ENCODE measurements at regions not wholly inside any gene's neighbourhood (a gene's known extent, or its start where the extent isn't known, plus 50 kb on each side); places are given as distances from the start of the nearest gene placed in this dataset.

DNA sequence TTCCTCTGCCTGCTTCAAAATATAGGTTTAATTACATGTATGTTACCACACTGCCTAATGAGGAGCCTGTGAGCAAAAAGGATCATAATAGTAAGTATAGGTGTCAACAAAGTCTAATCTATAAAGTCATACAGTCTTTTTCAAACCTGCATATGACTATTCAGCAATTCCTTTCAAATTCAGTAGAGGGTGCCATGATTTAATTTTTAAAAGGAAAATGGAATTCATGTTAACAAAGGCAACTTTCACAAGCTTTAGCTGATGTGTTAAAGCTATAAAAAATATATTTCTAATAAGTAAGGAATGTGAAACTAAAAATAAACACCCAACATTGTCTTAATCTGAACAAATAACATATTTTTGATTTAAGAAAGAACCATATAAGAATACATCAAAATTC, 52.1 kb downstream of the MPP7 start:
- DNase-seq (ENCODE audit: low read depth) = peak; percentile 5

DNA sequence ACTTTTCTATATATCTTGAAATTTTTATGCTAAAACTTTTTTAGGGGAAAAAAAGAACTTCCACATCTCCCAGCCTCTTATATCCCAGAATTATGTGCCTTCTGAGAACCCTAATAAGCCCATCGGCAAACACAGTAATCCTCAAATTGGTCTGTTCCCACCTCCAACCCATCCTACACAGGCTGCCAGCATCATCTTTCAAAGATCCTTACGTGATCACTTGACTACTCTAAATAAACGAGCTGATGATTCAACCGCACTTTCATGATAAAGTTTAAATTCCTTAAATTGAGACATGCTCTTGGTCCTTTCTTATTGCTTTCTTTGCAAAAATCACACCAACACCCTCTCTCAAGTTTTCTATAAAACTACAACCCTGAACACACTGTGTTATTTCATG, 52.5 kb downstream of the MPP7 start:
- no peak for DNase-seq (ENCODE audit: low read depth)

DNA sequence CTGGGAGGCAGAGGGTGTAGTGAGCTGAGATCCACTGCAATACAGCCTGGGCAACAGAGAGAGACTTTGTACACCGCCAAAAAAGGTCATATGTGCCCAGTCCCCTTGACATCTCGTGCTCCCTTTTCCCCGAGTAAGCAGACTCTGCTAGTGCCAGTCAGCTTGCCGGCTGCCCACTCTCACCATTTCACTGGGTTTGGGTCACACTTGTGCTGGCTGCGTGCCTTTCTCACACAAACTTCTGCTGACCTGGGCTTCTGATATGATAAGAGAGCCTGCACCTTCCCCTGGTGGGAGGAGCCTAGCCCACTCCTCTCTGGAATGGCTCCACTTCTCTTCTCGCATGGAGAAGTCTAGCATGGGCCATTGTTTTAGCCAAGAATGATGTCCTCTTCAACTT, 53.4 kb downstream of the MPP7 start:
- DNase-seq (ENCODE audit: low read depth) = no peak

DNA sequence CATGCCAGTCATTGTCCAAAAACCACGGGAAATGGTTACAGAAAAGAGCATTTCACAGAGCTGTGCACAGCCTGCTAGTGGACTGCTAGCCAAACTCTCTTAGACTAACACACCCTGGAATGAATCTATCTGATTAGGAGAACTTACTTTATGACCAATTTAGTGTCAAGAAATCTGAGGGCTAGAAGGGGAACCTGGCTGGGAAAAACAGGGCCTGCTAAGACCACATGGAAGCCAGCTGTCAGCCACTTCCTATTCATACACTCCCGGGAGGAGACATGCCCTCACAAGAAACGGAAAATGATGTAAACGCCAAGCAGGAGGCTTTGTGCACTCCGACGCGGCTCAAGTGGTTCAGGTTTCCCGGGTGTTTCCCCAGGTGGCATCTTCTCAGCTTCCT, 54.8 kb downstream of the MPP7 start:
- DNase-seq (ENCODE audit: low read depth) = no peak

DNA sequence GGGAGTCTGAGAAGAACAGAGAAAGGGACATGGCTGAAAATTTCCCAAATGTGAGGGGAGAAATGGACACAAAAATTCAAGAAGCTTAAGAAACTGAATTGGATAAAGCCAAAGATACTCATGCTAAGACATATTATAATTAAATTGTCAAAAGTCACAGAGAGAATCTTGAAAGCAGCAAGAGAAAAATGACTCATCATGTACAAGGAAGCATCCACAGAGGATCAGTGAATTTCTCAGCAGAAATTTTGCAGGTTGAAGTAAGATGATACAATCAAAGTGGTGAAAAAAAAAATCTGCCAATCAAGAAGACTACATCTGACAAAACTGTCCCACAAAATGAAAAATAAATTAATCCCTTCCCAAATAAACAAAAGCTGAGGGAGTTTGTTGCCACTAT, 56.8 kb downstream of the MPP7 start:
- no peak for DNase-seq (ENCODE audit: low read depth)

DNA sequence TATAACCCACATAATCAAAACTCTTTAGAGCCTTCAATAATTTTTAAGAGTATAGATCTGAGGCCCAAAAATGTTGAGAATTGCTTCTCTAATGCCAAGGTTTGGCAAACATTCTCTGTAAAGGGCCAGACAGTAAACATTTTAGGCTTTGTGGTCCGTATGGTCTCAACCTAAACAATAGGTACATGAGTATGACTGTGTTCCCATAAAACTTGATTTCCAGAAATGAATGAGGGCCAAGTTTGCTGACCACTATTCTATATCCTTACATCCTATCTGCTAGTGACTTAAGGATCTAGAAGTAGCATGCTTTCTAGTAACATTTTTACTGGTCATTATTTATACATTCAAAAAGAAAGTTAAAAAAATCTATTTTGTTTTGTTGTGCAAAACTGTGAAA, 58.9 kb downstream of the MPP7 start:
- DNase-seq (ENCODE audit: low read depth) = no peak

DNA sequence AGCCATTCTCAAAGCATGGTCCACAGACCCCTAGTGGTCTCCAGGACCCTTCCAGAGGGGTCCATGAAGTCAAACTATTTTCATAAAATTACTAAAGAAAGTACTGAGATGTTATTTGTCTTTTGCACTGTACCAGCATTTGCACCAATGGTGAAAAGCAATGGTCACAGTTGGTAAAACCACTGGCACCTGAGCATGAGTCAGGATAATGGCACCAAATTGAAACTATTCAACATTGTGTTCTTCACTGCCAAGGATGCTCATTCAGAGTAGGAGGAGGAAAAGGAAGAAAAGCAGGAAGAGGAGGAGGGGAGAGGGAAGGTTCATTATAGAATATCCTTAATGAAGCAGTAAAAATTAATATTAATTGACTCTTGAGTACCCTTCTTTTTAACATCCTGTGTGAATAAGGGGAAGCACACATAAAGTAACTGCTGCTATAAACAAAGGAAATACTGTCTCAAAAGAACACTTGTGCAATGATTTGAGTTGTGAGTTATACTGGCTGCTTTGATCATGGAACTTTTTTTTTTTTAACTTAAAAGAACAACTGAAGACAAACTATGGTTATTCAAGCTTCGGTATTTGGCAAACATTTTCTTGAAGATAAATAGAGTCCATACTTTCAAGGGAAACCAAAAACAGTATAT, 60.2 kb downstream of the MPP7 start:
- no peak for DNase-seq (ENCODE audit: low read depth)

DNA sequence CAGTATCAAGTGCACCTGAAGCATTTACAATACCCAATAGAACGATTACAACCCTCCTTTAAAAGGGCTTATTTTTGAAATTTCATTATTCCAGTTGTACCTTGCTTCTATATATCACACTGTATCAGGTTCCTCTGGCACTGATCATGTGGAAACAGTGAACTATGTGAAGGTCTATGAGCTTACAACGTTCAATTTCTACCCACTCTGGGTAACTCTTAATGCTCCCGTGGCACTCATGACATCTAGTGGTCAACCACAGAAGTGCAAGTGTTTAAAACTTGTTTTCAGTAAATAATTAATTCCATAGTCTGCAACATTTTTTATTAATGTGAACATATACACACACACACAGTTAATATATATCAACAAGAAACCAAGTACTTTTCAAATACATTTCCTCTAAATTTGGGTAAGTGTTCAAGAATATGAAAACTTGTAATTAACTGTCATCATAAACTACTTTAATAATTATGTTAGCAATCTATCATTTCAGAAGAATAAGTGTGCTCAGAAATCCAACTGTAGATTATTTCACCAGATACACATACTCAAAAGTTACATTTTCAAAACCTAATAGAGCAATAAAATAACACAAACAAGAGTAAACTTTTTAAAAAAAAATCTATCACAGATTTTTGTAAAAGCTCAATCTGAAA, 61.0 kb downstream of the MPP7 start:
- peak; percentile 15 for DNase-seq (ENCODE audit: low read depth)

DNA sequence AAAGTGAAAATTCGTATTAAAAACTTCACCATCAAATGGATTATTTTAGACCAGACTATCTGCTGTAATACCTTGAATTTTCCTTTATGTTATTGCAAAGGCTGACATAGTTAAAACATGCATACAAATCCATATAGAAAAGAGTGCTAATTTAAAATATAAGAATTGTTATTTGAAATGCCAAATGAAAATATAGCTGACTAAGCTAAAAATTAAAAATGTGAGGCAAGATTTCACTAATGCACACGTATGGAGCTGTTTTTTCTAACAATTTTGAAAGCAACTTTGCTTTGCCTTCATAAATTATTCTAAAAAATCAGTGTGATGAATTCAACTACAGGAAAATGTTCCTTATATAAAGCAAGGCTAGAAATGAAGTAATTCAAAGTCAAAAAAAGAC, 62.5 kb downstream of the MPP7 start:
- no peak for DNase-seq (ENCODE audit: low read depth)

DNA sequence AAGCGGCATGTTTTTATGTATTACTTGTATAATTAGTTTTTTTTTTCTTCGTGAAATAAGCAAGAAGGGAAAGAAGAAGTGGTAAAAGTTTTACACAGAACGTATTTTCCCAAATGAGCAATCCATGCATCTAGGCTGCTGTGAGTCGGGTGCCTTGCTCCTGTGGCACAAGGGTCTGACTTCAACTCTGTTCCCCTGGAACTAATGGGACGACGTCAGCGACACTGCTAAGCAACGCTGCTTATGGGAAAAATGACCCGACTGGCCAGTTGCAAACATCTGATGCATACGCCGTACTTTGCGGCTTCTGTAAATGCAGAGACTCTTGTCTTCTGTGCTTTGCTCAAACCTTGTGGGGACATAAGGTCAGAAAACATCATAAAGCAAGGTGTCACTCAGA, 66.3 kb downstream of the MPP7 start:
- DNase-seq (ENCODE audit: low read depth) = no peak

DNA sequence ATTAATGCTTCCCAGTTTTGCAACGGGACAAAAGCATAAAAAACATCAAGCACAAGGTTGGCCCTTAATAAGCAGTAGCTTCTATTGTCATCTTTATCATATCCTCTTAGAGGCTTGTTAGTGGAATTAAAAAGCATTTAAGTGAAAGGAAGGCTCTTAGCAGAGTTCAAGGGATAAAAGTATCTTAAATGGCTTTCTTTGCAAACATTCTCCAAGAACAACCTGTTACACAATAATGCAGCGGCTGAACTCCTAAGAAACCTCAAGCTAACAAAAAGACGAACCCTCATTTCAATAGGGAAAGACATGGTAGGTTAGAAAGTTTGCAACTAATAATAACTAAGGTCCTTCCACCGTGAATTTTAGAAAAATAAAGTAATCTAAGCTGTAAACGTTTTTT, 82.1 kb downstream of the MPP7 start:
- no peak for DNase-seq (ENCODE audit: low read depth)

DNA sequence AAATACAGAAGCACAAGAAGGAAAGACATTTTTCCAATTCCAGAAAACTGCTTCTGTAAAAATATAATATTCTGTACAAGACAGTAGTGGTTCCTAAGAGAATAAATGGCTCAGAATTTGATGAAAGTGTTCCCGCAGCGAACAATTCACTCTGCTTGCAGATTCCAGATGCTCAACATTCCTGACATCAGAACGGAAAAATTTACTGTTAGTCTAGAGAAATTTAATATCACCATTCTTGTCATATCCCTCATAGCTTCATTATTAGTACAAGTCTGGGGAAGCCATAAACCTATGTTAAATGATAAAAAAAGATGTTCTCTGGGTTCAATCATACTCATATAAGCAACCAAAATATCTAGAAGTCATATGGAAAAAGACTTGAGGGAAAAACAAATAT, 83.6 kb downstream of the MPP7 start:
- DNase-seq (ENCODE audit: low read depth) = no peak

DNA sequence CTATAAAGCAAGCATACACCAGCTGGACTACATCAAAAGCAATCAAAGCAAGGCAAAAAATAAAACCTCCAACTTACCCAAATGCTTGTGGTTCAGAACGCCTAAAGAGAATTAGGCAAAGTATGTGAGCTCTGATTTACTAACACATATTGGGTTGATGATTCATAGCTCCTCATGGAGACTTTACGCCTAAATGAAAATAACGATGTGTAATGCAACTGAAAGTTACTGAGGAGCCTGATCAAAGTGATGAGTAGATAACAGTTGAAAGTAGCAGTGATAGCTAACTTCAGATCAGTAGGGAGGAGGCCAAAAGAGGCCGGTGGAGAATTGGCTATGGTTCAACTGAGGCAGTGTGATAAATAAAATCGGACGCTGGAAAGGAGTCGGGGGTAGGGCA, 85.0 kb downstream of the MPP7 start:
- peak; percentile 70 for DNase-seq (ENCODE audit: low read depth)

DNA sequence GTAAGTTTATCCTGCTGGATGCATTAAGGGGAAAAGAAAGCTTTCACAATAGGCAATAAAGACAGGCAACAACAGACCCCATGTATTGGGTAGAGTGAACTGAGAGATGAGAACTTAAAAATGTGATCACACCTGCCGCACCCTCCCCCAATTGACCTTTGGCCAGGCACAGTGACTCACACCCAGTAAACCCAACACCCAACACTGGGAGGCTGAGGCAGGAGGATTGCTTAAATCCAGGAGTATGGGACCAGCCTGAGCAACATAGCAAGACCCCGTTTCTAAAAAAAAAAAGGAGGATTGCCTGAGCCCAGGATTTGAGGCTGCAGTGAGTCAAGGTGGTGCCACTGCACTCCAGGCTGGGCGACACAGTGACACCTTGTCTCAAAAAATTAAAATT, 86.9 kb downstream of the MPP7 start:
- no peak for DNase-seq (ENCODE audit: low read depth)

DNA sequence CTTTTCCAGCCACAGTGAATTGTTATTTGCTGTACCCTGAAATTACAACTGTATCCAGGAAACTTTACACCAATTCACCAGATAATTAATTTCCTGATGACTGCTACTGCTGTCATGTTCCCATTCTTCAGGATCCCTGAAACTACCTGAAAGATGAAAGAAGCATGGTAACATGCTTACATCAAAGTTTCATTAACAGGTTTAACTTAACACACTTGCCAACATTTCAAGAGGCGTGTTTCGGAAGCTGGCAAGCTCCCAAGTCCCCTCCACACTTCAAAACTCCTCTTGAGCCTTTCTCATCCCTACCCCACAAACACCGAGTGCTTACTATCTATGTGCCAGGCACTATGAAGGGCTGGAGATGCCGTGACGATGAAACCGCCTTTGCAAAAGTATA, 88.6 kb downstream of the MPP7 start:
- no peak for DNase-seq (ENCODE audit: low read depth)

DNA sequence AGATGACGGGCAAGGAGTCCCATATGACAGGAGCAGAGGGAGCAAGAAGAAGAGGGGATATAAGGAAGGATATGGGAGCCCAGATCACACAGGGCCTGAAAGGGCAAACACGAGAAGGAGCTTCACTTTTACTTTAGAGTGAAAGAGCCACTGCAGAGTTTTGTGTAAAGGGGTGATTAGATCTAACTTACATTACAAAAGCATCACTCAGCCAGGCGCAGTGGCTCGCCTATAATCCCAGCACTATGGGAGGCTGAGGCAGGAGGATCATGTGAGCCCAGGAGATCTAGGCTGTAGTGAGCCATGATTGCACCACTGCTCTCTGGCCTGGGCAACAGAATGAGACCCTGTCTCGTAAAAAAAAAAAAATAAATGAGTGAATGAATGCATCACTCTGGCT, 91.1 kb downstream of the MPP7 start:
- DNase-seq (ENCODE audit: low read depth) = no peak

DNA sequence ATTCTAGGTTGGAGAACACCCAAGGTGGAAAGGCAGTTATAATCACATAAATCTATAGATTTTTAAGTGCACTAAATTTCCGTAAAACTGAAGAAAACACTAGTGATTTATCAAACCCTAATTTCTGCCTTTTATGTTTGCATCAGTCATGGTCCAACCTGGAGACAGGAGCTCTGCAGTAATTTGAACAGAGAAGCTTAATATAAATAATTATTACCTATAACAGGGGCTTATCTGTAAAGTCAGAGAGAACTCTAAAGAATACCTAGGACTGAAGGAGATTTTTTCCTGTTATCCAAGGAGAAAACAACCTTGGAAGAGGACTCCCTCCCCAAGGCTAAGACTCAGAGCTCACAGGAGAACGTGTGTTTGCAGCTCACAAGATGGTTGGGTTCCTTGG, 95.1 kb downstream of the MPP7 start:
- no peak for DNase-seq (ENCODE audit: low read depth)

DNA sequence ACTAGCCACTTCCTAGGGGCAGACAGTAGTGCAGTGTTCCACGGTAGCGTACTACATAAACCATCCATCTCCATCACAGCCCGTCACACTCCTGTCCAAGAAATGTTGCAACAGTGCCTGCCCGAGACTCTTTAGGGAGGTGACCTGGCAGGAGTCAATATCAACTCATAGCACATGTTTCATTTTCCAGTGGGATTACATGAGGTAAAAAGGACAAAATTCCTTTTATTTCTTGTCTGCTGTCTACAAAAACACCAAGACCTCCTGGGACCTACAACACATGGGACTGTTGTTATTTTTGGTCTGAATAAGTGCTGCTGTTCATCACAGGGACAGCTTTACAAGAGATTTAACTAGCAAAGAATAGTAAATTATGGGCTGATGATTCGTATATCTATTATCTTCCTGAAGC, 99.9 kb downstream of the MPP7 start:
- no peak for DNase-seq (ENCODE audit: low read depth)

DNA sequence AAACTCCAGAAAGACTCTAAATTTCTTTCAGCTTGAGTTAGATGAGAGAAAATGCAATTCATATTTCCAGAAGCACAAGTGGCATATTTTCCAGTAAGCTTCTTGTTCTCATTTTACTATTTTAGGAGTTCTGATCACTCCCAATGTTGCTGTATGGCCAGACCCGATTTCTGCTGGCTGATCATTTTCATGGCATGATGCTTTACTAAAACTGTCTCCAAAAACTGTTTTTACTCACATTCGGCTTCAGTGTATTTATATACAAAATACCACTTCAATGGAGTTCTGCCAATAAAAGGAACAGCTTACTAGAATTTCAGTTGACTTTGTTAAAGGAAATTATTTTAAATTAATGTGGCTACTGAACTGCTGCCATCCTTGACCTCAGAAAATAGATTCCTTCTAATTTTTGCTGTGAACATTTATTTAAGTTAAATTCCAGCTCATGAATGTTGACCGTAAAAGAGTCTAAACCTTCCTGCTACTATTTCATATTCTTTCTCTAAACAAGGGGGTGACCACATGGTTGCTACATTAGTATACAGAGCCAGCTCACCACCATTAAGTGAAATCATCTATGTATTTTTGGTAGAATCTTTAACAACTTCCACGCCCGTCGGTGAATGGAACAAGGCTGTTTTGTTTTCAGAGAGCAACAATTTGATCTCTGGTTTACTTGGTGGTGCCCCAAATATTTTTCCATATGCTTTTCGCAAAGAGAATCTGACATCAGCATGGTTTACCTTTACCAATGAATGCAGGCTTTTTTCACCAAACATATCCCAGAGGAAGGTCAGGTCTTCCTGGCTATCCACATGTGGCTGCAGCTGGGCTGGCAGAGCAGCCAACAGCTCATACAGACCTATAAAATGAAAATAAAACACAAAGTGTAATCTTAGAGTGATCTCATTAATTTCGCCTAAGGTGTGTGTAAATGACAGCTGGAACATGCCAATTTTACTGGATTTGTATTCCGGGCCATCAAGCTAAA, 101.2 kb downstream of the MPP7 start:
- no peak for DNase-seq (ENCODE audit: low read depth)

DNA sequence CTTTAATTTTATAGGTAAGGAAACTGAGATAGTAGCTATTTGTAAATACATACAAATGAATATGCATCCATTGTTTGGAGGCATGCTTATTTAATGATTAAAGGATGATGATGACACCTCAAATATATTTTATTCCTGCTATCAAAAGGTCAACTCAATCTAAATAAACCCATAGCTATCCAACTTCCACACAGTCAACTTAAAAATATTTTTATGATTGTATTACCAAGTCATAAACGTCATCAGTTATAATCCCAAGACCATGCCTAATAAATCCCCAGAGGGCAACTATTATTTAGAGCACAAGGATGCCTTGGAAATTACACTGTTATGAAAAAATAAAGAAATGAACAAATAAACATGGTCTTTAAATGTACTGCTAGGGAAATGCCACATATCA, 102.1 kb downstream of the MPP7 start:
- DNase-seq (ENCODE audit: low read depth) = no peak

DNA sequence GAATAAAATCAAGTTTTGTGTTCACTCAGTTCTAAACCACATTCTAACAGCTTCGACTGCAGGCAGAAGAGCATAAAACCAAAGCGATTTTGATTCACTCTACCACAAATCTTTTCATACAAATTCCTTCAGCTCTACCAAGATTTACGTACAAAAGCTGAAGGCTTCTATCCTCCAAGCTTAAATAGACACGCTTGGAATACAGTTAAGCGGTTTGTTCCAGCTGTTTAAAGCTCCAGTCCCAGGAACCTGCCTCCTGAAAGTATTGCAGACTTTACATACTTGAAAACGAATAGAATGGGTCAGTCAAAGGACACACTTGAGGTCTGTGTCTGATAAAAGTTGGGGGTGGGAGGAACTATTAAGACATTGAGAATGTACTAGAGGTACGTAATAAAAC, 102.9 kb downstream of the MPP7 start:
- DNase-seq (ENCODE audit: low read depth) = no peak

DNA sequence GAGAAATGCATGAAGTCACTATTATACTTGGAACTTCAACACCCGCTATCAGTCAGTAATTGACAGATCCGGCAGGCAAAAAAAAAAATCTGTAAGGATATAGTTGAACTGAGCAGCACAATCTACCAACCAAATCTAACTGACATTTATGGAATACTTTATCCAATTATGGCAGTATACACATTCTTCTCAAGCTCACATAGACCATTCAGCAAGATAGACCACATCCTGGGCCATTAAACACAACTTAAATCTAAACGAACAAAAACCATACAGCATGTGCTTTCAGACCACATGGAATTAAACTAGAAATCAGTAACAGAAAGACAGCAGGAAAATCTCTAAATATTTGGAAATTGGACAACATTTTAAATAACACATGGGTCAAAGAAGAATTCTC, 112.7 kb downstream of the MPP7 start:
- DNase-seq (ENCODE audit: low read depth) = no peak

DNA sequence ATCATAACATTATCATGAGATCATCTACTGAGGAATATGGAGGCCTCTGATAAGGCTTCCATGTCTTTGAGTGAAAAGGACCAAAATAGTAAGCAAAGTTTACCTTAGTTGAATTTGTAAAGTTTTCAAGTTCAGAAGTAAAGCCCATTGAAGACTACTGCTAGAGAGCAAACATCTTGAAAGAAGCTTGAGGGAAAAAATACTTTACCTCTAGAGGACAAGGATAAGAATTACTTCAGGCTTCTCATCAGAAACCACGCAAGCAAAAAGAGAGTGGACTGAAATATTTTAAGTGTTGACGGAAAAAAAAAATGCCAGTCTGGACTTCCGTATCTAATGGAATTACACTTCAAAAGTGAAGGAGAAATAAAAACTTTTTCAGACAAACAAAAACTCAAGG, 114.3 kb downstream of the MPP7 start:
- DNase-seq (ENCODE audit: low read depth) = no peak

All from HS-5 (cell line).